ENCODE measurements at regions not wholly inside any gene's neighbourhood (a gene's known extent, or its start where the extent isn't known, plus 50 kb on each side); places are given as distances from the start of the nearest gene placed in this dataset.

GRCh38 chr20:7723284-7723683 is 217.0 kb downstream of the HAO1 start:
- Histone ChIP-seq H3K4me1 (ENCODE audit: control insufficient read depth, extremely low read depth, insufficient read depth, low read length) (no peaks in the 10 kb centered on the region), H3K9me1 (ENCODE audit: control insufficient read depth, extremely low read depth, insufficient read depth, low read length) (no peaks in the 10 kb centered on the region), H3K9me3 (ENCODE audit: control insufficient read depth, low read depth, low read length) (no peaks in the 10 kb centered on the region), H3K79me2 (ENCODE audit: control insufficient read depth, insufficient read depth, low read length) (no peaks in the 10 kb centered on the region), H3K4me3 (ENCODE audit: control insufficient read depth in 2 of 3, extremely low read depth in 1 of 3, insufficient read depth in 2 of 3, low read depth in 1 of 3, low read length in 3 of 3) (no peak overlapping the region), H3K27ac (ENCODE audit: control insufficient read depth, insufficient read depth, low read length) (peak overlapping the region; percentile 20), H3K4me2 (ENCODE audit: control insufficient read depth, extremely low read depth, insufficient read depth, low read depth, low read length) (no peak overlapping the region), H4K20me1 (ENCODE audit: control insufficient read depth, extremely low read depth, insufficient read depth, low read length) (no peaks in the 10 kb centered on the region), H3K9ac (ENCODE audit: control insufficient read depth, extremely low read depth, insufficient read depth, low read length) (no peak overlapping the region), H2AFZ (ENCODE audit: control insufficient read depth, low read length) (no peak overlapping the region), H3K27me3 (ENCODE audit: control insufficient read depth, extremely low read depth, insufficient read depth, low read length) (no peaks in the 10 kb centered on the region), H3K36me3 (ENCODE audit: control insufficient read depth in 2 of 2, extremely low read depth in 1 of 2, insufficient read depth in 2 of 2, low read length in 2 of 2) (no peaks in the 10 kb centered on the region)
- dilution Hi-C loops (cut with MboI; ENCODE audit: extremely low pct_ligation_motif_present, low sequenced_read_pairs), result no loop called here
- FAIRE-seq (peak; percentile 20), DNase-seq (ENCODE audit: low read depth, low spot score) (no peak)
- TF ChIP-seq CTCF (optimal IDR thresholded peaks at IDR 0.05 in 1 of 3, IDR thresholded peaks at IDR 0.05 in 1 of 3, conservative IDR thresholded peaks at IDR 0.05 in 1 of 3; ENCODE audit: extremely low read depth in 1 of 3, insufficient read depth in 2 of 3, low read length in 3 of 3) (no peak), EZH2 (IDR thresholded peaks at IDR 0.05; ENCODE audit: low read length) (no peak)

- H3K79me2 ChIP-seq (ENCODE audit: control insufficient read depth, insufficient read depth, low read length), result no peaks in the 10 kb centered on the region
- no peaks in the 10 kb centered on the region for H4K20me1 ChIP-seq (ENCODE audit: control insufficient read depth, extremely low read depth, insufficient read depth, low read length)
- H3K9me1 ChIP-seq (ENCODE audit: control insufficient read depth, extremely low read depth, insufficient read depth, low read length), result no peaks in the 10 kb centered on the region
- no peak for TF ChIP-seq EZH2 (IDR thresholded peaks at IDR 0.05; ENCODE audit: low read length)
- no peak for TF ChIP-seq CTCF (optimal IDR thresholded peaks at IDR 0.05 in 1 of 3, IDR thresholded peaks at IDR 0.05 in 1 of 3, conservative IDR thresholded peaks at IDR 0.05 in 1 of 3; ENCODE audit: extremely low read depth in 1 of 3, insufficient read depth in 2 of 3, low read length in 3 of 3)
- no peak for DNase-seq (ENCODE audit: low read depth, low spot score)
- no peak overlapping the region for H3K4me3 ChIP-seq (ENCODE audit: control insufficient read depth in 2 of 3, extremely low read depth in 1 of 3, insufficient read depth in 2 of 3, low read depth in 1 of 3, low read length in 3 of 3)
- H3K4me2 ChIP-seq (ENCODE audit: control insufficient read depth, extremely low read depth, insufficient read depth, low read depth, low read length), result no peak overlapping the region
- no peak overlapping the region for H3K9ac ChIP-seq (ENCODE audit: control insufficient read depth, extremely low read depth, insufficient read depth, low read length)
- H3K4me1 ChIP-seq (ENCODE audit: control insufficient read depth, extremely low read depth, insufficient read depth, low read length), result no peaks in the 10 kb centered on the region
- no peak overlapping the region for H3K27ac ChIP-seq (ENCODE audit: control insufficient read depth, insufficient read depth, low read length)
- peak; percentile 81 for FAIRE-seq
- H3K36me3 ChIP-seq (ENCODE audit: control insufficient read depth in 2 of 2, extremely low read depth in 1 of 2, insufficient read depth in 2 of 2, low read length in 2 of 2), result no peaks in the 10 kb centered on the region
- no peaks in the 10 kb centered on the region for H3K27me3 ChIP-seq (ENCODE audit: control insufficient read depth, extremely low read depth, insufficient read depth, low read length)
- no peaks in the 10 kb centered on the region for H3K9me3 ChIP-seq (ENCODE audit: control insufficient read depth, low read depth, low read length)
- dilution Hi-C loops (cut with MboI; ENCODE audit: extremely low pct_ligation_motif_present, low sequenced_read_pairs), result no loop called here
- no peak overlapping the region for H2AFZ ChIP-seq (ENCODE audit: control insufficient read depth, low read length)
These were observed 211.9 kb downstream of the HAO1 start for GRCh38 chr20:7728338-7728737.

Data from keratinocyte (primary cell).